Loucy (cell line): ENCODE measurements at regions not wholly inside any gene's neighbourhood (a gene's known extent, or its start where the extent isn't known, plus 50 kb on each side); places are given as distances from the start of the nearest gene placed in this dataset.
"Not testable (repeated sequence)": the region's sequence is repeated elsewhere in the genome, so short reads cannot be mapped to it uniquely, and the experiment has no call there.

Source experiments
- H2AFZ ChIP-seq: fragments of 200-600 bp; sonication (generic); 2 replicates; pipeline ENCODE4 v1.6.0; 2016; ENCODE audit warnings: antibody characterized with exemption, mild to moderate bottlenecking, low read length, moderate library complexity
- H3F3A ChIP-seq: fragments of 200-600 bp; 2 replicates; pipeline ENCODE4 v1.6.0; 2016; ENCODE audit warnings: antibody characterized with exemption, low read depth, mild to moderate bottlenecking
- H3K27me3 ChIP-seq: fragments of 200-600 bp; sonication (generic); 2 replicates; pipeline ENCODE4 v1.6.1; 2014; ENCODE audit warnings: low read length, mild to moderate bottlenecking; ENCODE audit not compliant: insufficient read depth, poor library complexity, severe bottlenecking
- H3K36me3 ChIP-seq: fragments of 200-600 bp; sonication (generic); 2 replicates; pipeline ENCODE4 v1.6.1; 2016; ENCODE audit warnings: low read length; ENCODE audit not compliant: insufficient read depth
- H3K4me1 ChIP-seq: fragments of 200-600 bp; sonication (generic); 2 replicates; pipeline ENCODE4 v1.5.1; 2014; ENCODE audit warnings: low read length, mild to moderate bottlenecking; ENCODE audit not compliant: insufficient read depth, poor library complexity, severe bottlenecking
- H3K4me2 ChIP-seq: fragments of 200-600 bp; sonication (generic); 2 replicates; pipeline ENCODE4 v1.6.0; 2014; ENCODE audit warnings: antibody characterized with exemption, low read length, low read depth, mild to moderate bottlenecking; ENCODE audit not compliant: poor library complexity, severe bottlenecking
- H3K4me3 ChIP-seq: fragments of 200-600 bp; sonication (generic); 2 replicates; pipeline ENCODE4 v1.5.1; 2014; ENCODE audit warnings: low read length, mild to moderate bottlenecking, mixed read lengths; ENCODE audit not compliant: poor library complexity, severe bottlenecking
- H3K79me2 ChIP-seq: fragments of 200-600 bp; sonication (generic); 2 replicates; pipeline ENCODE4 v1.6.1; 2014; ENCODE audit warnings: low read length; ENCODE audit not compliant: insufficient read depth
- H3K9ac ChIP-seq: fragments of 200-600 bp; sonication (generic); 2 replicates; pipeline ENCODE4 v1.6.0; 2014; ENCODE audit warnings: mild to moderate bottlenecking, low read depth, low read length, moderate library complexity; ENCODE audit not compliant: poor library complexity, severe bottlenecking
- H3K9me2 ChIP-seq: fragments of 200-600 bp; sonication (generic); replicated peaks from 2 replicates; pipeline ENCODE4 v1.6.1; 2016; ENCODE audit warnings: low read depth, low read length, mixed read lengths
- H3K9me3 ChIP-seq: fragments of 200-600 bp; sonication (generic); 2 replicates; pipeline ENCODE4 v1.6.1; 2014; ENCODE audit warnings: mild to moderate bottlenecking, antibody characterized with exemption, low read length, low read depth; ENCODE audit not compliant: insufficient read depth
- H4K20me1 ChIP-seq: fragments of 200-600 bp; sonication (generic); 2 replicates; pipeline ENCODE4 v1.6.0; 2014; ENCODE audit warnings: antibody characterized with exemption, low read length, mild to moderate bottlenecking; ENCODE audit not compliant: insufficient read depth, poor library complexity, severe bottlenecking
- CTCF ChIP-seq: fragments of 200-600 bp; sonication (generic); conservative IDR thresholded peaks from 2 replicates; pipeline ENCODE4 v1.5.1; 2014; ENCODE audit warnings: mild to moderate bottlenecking, antibody characterized with exemption, low read length
- EZH2phosphoT487 ChIP-seq: fragments of 200-600 bp; IDR thresholded peaks from 2 replicates; pipeline ENCODE4 v1.6.1; 2018; ENCODE audit warnings: antibody characterized with exemption, mild to moderate bottlenecking, moderate library complexity, borderline replicate concordance

GRCh38 chr11:121967131-121967704 lies 148.8 kb downstream of the BLID start:
- H4K20me1 ChIP-seq: no peaks in the 10 kb centered on the region
- TF ChIP-seq CTCF (no peak), EZH2phosphoT487 (no peak)
- H2AFZ ChIP-seq: no peak overlapping the region
- H3K79me2 ChIP-seq: no peaks in the 10 kb centered on the region
- no peaks in the 10 kb centered on the region for H3K36me3 ChIP-seq
- no peaks in the 10 kb centered on the region for H3K4me1 ChIP-seq
- no peak overlapping the region for H3K4me2 ChIP-seq
- no peaks in the 10 kb centered on the region for H3F3A ChIP-seq
- no peak overlapping the region for H3K4me3 ChIP-seq
- no peaks in the 10 kb centered on the region for H3K9me3 ChIP-seq
- no peak overlapping the region for H3K9ac ChIP-seq
- no peaks in the 10 kb centered on the region for H3K9me2 ChIP-seq
- no peaks in the 10 kb centered on the region for H3K27me3 ChIP-seq

GRCh38 chr11:121965330-121965729 lies 150.7 kb downstream of the BLID start:
- H3K9me2 ChIP-seq: no peaks in the 10 kb centered on the region
- no peaks in the 10 kb centered on the region for H3K4me1 ChIP-seq
- no peak overlapping the region for H3K4me3 ChIP-seq
- no peaks in the 10 kb centered on the region for H3K79me2 ChIP-seq
- no peaks in the 10 kb centered on the region for H3K27me3 ChIP-seq
- H3F3A ChIP-seq: no peaks in the 10 kb centered on the region
- no peak overlapping the region for H3K9ac ChIP-seq
- no peak overlapping the region for H3K4me2 ChIP-seq
- no peak overlapping the region for H2AFZ ChIP-seq
- H3K9me3 ChIP-seq: no peaks in the 10 kb centered on the region
- no peaks in the 10 kb centered on the region for H4K20me1 ChIP-seq
- TF ChIP-seq EZH2phosphoT487 (no peak), CTCF (no peak)
- no peaks in the 10 kb centered on the region for H3K36me3 ChIP-seq

GRCh38 chr11:121964591-121964990 lies 151.4 kb downstream of the BLID start:
- H3K9me3 ChIP-seq: no peaks in the 10 kb centered on the region
- no peak overlapping the region for H3K9ac ChIP-seq
- TF ChIP-seq EZH2phosphoT487 (no peak), CTCF (no peak)
- H3K4me1 ChIP-seq: no peaks in the 10 kb centered on the region
- no peak overlapping the region for H2AFZ ChIP-seq
- no peaks in the 10 kb centered on the region for H3F3A ChIP-seq
- H3K4me2 ChIP-seq: no peak overlapping the region
- no peaks in the 10 kb centered on the region for H3K9me2 ChIP-seq
- no peaks in the 10 kb centered on the region for H3K36me3 ChIP-seq
- H3K4me3 ChIP-seq: no peak overlapping the region
- no peaks in the 10 kb centered on the region for H4K20me1 ChIP-seq
- no peaks in the 10 kb centered on the region for H3K27me3 ChIP-seq
- no peaks in the 10 kb centered on the region for H3K79me2 ChIP-seq

- H3K4me3 ChIP-seq, H3K36me3 ChIP-seq, H3K27me3 ChIP-seq, H4K20me1 ChIP-seq, H3F3A ChIP-seq, H3K4me2 ChIP-seq, H3K9me3 ChIP-seq, H2AFZ ChIP-seq, H3K9ac ChIP-seq, H3K4me1 ChIP-seq, H3K79me2 ChIP-seq, H3K9me2 ChIP-seq: not testable (repeated sequence)
Measured at GRCh38 chr11:121963846-121964245, 152.2 kb downstream of the BLID start.
